Fibroblast of skin of back (primary cell): ENCODE measurements at regions not wholly inside any gene's neighbourhood (a gene's known extent, or its start where the extent isn't known, plus 50 kb on each side); places are given as distances from the start of the nearest gene placed in this dataset.

Experiments
- DNase-seq: peaks from one replicate; pipeline ENCODE4 v3.0.0-alpha.2; 2013

- DNase-seq = no peak
These were observed 192.1 kb upstream of the MKI67 start for GRCh38 chr10:128318366-128318765.

GRCh38 chr10:128318913-128319312 lies 192.7 kb upstream of the MKI67 start:
- no peak for DNase-seq

GRCh38 chr10:128322106-128322505 lies 195.9 kb upstream of the MKI67 start:
- no peak for DNase-seq

GRCh38 chr10:128322950-128323349 lies 196.7 kb upstream of the MKI67 start:
- no peak for DNase-seq

GRCh38 chr10:128324058-128324827 lies 198.0 kb upstream of the MKI67 start:
- DNase-seq = no peak

- no peak for DNase-seq
These were observed 199.6 kb upstream of the MKI67 start for GRCh38 chr10:128325788-128326187.

GRCh38 chr10:128326251-128326650 lies 200.0 kb upstream of the MKI67 start:
- no peak for DNase-seq

- no peak for DNase-seq
These were observed 200.6 kb upstream of the MKI67 start for GRCh38 chr10:128326851-128327250.

GRCh38 chr10:128336401-128336800 lies 210.2 kb upstream of the MKI67 start:
- no peak for DNase-seq

GRCh38 chr10:128337860-128338378 lies 211.7 kb upstream of the MKI67 start:
- DNase-seq = no peak

- DNase-seq = no peak
These were observed 212.7 kb upstream of the MKI67 start for GRCh38 chr10:128338951-128339350.

- no peak for DNase-seq
These were observed 213.5 kb upstream of the MKI67 start for GRCh38 chr10:128339753-128340152.

- no peak for DNase-seq
These were observed 219.1 kb upstream of the MKI67 start for GRCh38 chr10:128345353-128345752.

- DNase-seq = no peak
These were observed 234.6 kb upstream of the MKI67 start for GRCh38 chr10:128360783-128361182.

- no peak for DNase-seq
These were observed 235.3 kb upstream of the MKI67 start for GRCh38 chr10:128361487-128361886.

GRCh38 chr10:128362514-128362913 lies 236.3 kb upstream of the MKI67 start:
- DNase-seq = no peak

- DNase-seq = no peak
These were observed 238.4 kb upstream of the MKI67 start for GRCh38 chr10:128364631-128365030.

GRCh38 chr10:128365156-128365725 lies 239.0 kb upstream of the MKI67 start:
- DNase-seq = no peak

- DNase-seq = no peak
These were observed 241.6 kb upstream of the MKI67 start for GRCh38 chr10:128367807-128368206.

GRCh38 chr10:128369101-128369650 lies 243.0 kb upstream of the MKI67 start:
- DNase-seq = no peak

- DNase-seq = no peak
These were observed 247.0 kb upstream of the MKI67 start for GRCh38 chr10:128373071-128373749.

GRCh38 chr10:128373831-128374230 lies 247.6 kb upstream of the MKI67 start:
- DNase-seq = no peak

GRCh38 chr10:128375171-128375570 lies 248.9 kb upstream of the MKI67 start:
- no peak for DNase-seq
